Mesendoderm (in vitro differentiated cells): ENCODE measurements at regions not wholly inside any gene's neighbourhood (a gene's known extent, or its start where the extent isn't known, plus 50 kb on each side); places are given as distances from the start of the nearest gene placed in this dataset.
"Not testable (repeated sequence)": the region's sequence is repeated elsewhere in the genome, so short reads cannot be mapped to it uniquely, and the experiment has no call there.

ENCODE experiments used
- DNase-seq: peaks from one replicate; pipeline ENCODE4 v3.0.0; 2013
- H2AK5ac ChIP-seq: 2 replicates; pipeline ENCODE4 v1.6.1; 2013; ENCODE audit warnings: low read length, inconsistent platforms
- H2BK120ac ChIP-seq: 2 replicates; pipeline ENCODE4 v1.6.1; 2013; ENCODE audit warnings: low read depth, mild to moderate bottlenecking, low read length, moderate library complexity, mixed read lengths
- H2BK15ac ChIP-seq: replicated peaks from 2 replicates; pipeline ENCODE4 v1.6.1; 2013; ENCODE audit warnings: low read depth, mild to moderate bottlenecking, moderate library complexity
- H2BK5ac ChIP-seq: 2 replicates; pipeline ENCODE4 v1.6.1; 2013; ENCODE audit warnings: low read length, inconsistent platforms
- H3K18ac ChIP-seq: 2 replicates; pipeline ENCODE4 v1.6.1; 2013; ENCODE audit warnings: mild to moderate bottlenecking, low read length, mixed read lengths
- H3K23ac ChIP-seq: one replicate; pipeline ENCODE4 v1.6.1; 2013; ENCODE audit warnings: low read length
- H3K27ac ChIP-seq: 2 replicates; pipeline ENCODE4 v1.5.1; 2013; ENCODE audit warnings: low read depth, mild to moderate bottlenecking, inconsistent platforms, low read length, moderate library complexity
- H3K27me3 ChIP-seq: 2 replicates; pipeline ENCODE4 v1.6.1; 2013; ENCODE audit warnings: low read length, control low read depth, mild to moderate bottlenecking, inconsistent platforms; ENCODE audit not compliant: insufficient read depth, poor library complexity
- H3K36me3 ChIP-seq: 2 replicates; pipeline ENCODE4 v1.6.1; 2013; ENCODE audit warnings: low read length, inconsistent platforms; ENCODE audit not compliant: control insufficient read depth, insufficient read depth
- H3K4ac ChIP-seq: one replicate; pipeline ENCODE4 v1.6.1; 2013; ENCODE audit warnings: low read depth, mild to moderate bottlenecking, low read length, moderate library complexity
- H3K4me1 ChIP-seq: 2 replicates; pipeline ENCODE4 v1.6.1; 2013; ENCODE audit warnings: low read depth, low read length, inconsistent platforms; ENCODE audit not compliant: control insufficient read depth
- H3K4me2 ChIP-seq: 2 replicates; pipeline ENCODE4 v1.6.1; 2013; ENCODE audit warnings: low read length
- H3K4me3 ChIP-seq: 2 replicates; pipeline ENCODE4 v1.5.1; 2013; ENCODE audit warnings: mild to moderate bottlenecking, low read length
- H3K56ac ChIP-seq: one replicate; pipeline ENCODE4 v1.6.1; 2013; ENCODE audit warnings: low read length
- H3K79me1 ChIP-seq: 2 replicates; pipeline ENCODE4 v1.6.1; 2013; ENCODE audit warnings: low read length, inconsistent platforms
- H3K79me2 ChIP-seq: 2 replicates; pipeline ENCODE4 v1.6.1; 2013; ENCODE audit warnings: mild to moderate bottlenecking, low read length; ENCODE audit not compliant: control insufficient read depth, insufficient read depth
- H3K9ac ChIP-seq: 2 replicates; pipeline ENCODE4 v1.6.1; 2013; ENCODE audit warnings: low read length, inconsistent platforms
- H4K5ac ChIP-seq: one replicate; pipeline ENCODE4 v1.6.1; 2013; ENCODE audit warnings: low read length
- H4K8ac ChIP-seq: one replicate; pipeline ENCODE4 v1.6.1; 2013; ENCODE audit warnings: low read depth, mild to moderate bottlenecking, control low read depth, low read length, moderate library complexity
- WGBS: extraction: QIAGEN DNeasy Blood & Tissue Kit; methylation state at CpG from one replicate; pipeline ENCODE4 v1.1.7; 2013; ENCODE audit warnings: low lambda C conversion rate, missing lambda C conversion rate; ENCODE audit not compliant: insufficient coverage; ENCODE audit errors: extremely low coverage; 5-methylcytosine and 5-hydroxymethylcytosine counted together

DNA sequence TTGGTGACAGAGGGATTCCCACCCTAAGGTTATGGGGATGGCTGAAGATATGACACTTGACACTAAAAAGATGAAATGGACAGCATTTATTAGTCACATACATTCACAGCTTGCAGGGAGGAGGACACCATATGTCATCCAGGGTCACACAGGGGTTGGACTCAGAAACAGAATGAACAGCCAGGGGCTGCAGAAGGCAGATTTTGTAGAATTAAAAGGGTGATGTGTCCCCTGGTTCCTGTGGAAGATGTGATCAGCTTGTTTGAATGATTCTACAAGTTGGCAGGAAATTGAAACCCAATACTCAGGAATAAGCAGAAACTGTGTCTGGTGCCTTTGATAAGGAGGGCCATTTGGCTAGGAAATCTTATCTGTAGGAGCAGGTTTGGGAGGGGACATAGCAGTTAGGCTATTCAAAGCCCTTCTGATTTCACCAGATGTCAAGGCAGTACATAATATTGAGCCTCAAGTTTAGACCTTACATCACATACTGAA, 102.3 kb upstream of the GRIN3A start:
- Histone ChIP-seq H3K79me2 (no peaks in the 10 kb centered on the region), H4K8ac (no peak overlapping the region), H2AK5ac (no peak overlapping the region), H3K56ac (no peak overlapping the region), H3K9ac (no peak overlapping the region), H2BK15ac (no peak overlapping the region), H3K4ac (no peak overlapping the region), H2BK120ac (no peak overlapping the region), H3K4me1 (no peaks in the 10 kb centered on the region), H3K36me3 (no peaks in the 10 kb centered on the region), H3K27me3 (no peaks in the 10 kb centered on the region), H3K18ac (no peak overlapping the region), H3K4me3 (no peak overlapping the region), H3K79me1 (no peaks in the 10 kb centered on the region), H3K23ac (no peak overlapping the region), H2BK5ac (no peak overlapping the region), H4K5ac (no peak overlapping the region), H3K4me2 (no peak overlapping the region), H3K27ac (no peak overlapping the region)
- peak; percentile 57 for DNase-seq

DNA sequence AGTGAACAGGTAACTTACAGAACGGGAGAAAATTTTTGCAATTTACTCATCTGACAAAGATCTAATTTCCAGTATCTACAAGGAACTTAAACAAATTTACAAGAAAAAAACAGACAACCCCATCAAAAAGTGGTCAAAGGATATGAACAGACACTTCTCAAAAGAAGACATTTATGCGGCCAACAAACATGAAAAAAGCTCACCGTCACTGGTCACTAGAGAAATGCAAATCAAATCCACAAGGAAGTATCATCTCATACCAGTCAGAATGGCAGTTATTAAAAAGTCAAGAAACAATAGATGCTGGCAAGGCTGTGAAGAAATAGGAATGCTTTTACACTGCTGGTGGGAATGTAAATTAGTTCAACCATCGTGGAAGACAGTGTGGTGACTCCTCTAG, 100.5 kb upstream of the GRIN3A start:
- not testable (repeated sequence) for H4K8ac ChIP-seq, H2BK15ac ChIP-seq, H2BK120ac ChIP-seq, H2AK5ac ChIP-seq, DNase-seq, H3K79me1 ChIP-seq, H3K56ac ChIP-seq, H3K27ac ChIP-seq, H3K23ac ChIP-seq, H3K27me3 ChIP-seq, H3K4ac ChIP-seq, H3K79me2 ChIP-seq, H3K4me2 ChIP-seq, H3K18ac ChIP-seq, H2BK5ac ChIP-seq, H3K4me1 ChIP-seq, H3K36me3 ChIP-seq, H3K9ac ChIP-seq, H4K5ac ChIP-seq, H3K4me3 ChIP-seq
- no CpG with 5 or more reads among the region's 4 CpGs for WGBS

DNA sequence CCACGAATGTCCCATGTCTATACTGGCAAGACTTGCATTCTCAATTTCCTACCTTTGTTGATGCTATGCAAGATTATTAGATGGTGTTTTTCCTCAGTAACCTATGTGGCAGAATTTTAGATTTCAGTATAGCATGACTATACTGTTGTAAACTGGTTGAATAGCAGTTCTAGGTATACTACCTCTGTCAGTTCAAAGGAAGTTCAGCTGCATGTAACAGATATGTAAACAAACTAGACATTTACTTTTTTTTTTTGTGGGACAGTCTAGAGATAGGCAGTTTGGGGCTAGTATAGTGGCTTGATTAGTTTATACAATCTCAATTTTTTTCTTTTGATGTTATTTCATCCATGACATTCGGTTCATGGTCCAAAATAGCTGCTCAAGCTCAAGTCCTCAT, 97.6 kb upstream of the GRIN3A start:
- H3K9ac ChIP-seq = no peak overlapping the region
- no peak for DNase-seq
- no peak overlapping the region for H4K5ac ChIP-seq
- H2BK120ac ChIP-seq = no peak overlapping the region
- H3K27ac ChIP-seq = no peak overlapping the region
- no peaks in the 10 kb centered on the region for H3K79me2 ChIP-seq
- no peak overlapping the region for H3K23ac ChIP-seq
- no peak overlapping the region for H3K56ac ChIP-seq
- H3K79me1 ChIP-seq = no peaks in the 10 kb centered on the region
- H3K18ac ChIP-seq = no peak overlapping the region
- no peak overlapping the region for H3K4me3 ChIP-seq
- H4K8ac ChIP-seq = no peak overlapping the region
- H2AK5ac ChIP-seq = no peak overlapping the region
- H3K4ac ChIP-seq = no peak overlapping the region
- no peaks in the 10 kb centered on the region for H3K27me3 ChIP-seq
- H3K4me1 ChIP-seq = no peaks in the 10 kb centered on the region
- H2BK15ac ChIP-seq = no peak overlapping the region
- H2BK5ac ChIP-seq = no peak overlapping the region
- no peak overlapping the region for H3K4me2 ChIP-seq
- no peaks in the 10 kb centered on the region for H3K36me3 ChIP-seq
- no CpG with 5 or more reads among the region's 2 CpGs for WGBS

DNA sequence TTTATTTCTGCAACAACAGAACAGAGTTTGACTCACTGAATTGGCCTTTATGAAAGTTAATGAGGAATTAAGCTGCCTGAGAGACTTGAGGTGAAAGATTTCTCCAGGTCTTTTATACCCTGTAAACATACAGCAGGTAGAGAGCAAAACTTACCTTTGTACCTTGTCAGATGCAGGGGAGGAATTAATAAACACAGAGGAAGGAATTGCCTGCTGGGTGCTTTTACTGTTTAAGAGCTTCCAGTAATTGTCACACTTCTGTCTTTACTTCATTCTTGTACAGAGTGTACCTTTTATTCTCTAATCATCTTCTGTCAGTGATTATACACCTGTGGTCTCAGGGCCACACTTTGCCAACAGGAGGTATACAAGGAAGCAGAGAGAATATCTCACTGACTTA, 94.0 kb upstream of the GRIN3A start:
- Histone ChIP-seq H3K4me2 (no peak overlapping the region), H2BK120ac (no peak overlapping the region), H3K27ac (no peak overlapping the region), H4K8ac (no peak overlapping the region), H3K56ac (no peak overlapping the region), H3K79me1 (no peaks in the 10 kb centered on the region), H2AK5ac (no peak overlapping the region), H3K4me1 (no peaks in the 10 kb centered on the region), H3K79me2 (no peaks in the 10 kb centered on the region), H3K9ac (no peak overlapping the region), H2BK5ac (no peak overlapping the region), H3K4me3 (no peak overlapping the region), H3K36me3 (no peaks in the 10 kb centered on the region), H2BK15ac (no peak overlapping the region), H3K23ac (no peak overlapping the region), H3K27me3 (no peaks in the 10 kb centered on the region), H4K5ac (no peak overlapping the region), H3K18ac (no peak overlapping the region), H3K4ac (no peak overlapping the region)
- DNase-seq = no peak

DNA sequence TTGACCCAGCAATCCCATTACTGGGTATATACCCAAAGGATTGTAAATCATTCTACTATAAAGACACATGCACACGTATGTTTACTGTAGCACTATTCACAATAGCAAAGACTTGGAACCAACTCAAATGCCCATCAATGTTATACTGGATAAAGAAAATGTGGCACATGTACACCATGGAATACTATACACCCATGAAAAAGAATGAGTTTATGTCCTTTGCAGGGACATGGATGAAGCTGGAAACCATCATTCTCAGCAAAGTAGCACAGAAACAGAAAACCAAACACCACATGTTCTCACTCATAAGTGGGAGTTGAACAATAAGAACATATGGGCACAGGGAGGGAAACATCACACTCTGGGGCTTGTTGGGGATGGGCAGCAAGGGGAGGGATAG, 83.0 kb upstream of the GRIN3A start:
- no CpG with 5 or more reads among the region's 1 CpG for WGBS

DNA sequence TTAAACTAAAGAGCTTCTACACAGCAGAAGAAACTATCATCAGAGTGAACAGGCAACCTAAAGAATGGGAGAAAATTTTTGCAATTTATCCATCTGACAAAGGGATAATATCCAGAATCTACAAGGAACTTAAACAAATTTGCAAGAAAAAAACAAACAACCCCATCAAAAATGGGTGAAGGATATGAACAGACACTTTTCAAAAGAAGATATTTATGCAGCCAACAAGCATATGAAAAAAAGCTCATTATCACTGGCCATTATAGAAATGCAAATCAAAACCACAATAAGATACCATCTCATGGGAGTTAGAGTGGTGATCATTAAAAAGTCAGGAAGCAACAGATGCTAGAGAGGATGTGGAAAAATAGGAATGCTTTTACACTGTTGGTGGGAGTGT, 82.5 kb upstream of the GRIN3A start:
- H3K27ac ChIP-seq, H3K9ac ChIP-seq, H3K56ac ChIP-seq, H2BK5ac ChIP-seq, H2AK5ac ChIP-seq, H2BK15ac ChIP-seq, H2BK120ac ChIP-seq, H3K18ac ChIP-seq, H3K79me2 ChIP-seq, H4K8ac ChIP-seq, H3K79me1 ChIP-seq, H3K4me3 ChIP-seq, H3K4ac ChIP-seq, H3K4me1 ChIP-seq, H4K5ac ChIP-seq, DNase-seq, H3K27me3 ChIP-seq, H3K23ac ChIP-seq, H3K36me3 ChIP-seq, H3K4me2 ChIP-seq: not testable (repeated sequence)

More for the DNA sequence above, 83.0 kb upstream of the GRIN3A start:
- not testable (repeated sequence) for H3K27me3 ChIP-seq, H3K9ac ChIP-seq, H3K18ac ChIP-seq, H3K79me1 ChIP-seq, H3K4me3 ChIP-seq, H3K27ac ChIP-seq, H3K23ac ChIP-seq, H3K4me2 ChIP-seq, H2BK5ac ChIP-seq, H2AK5ac ChIP-seq, H4K8ac ChIP-seq, H3K79me2 ChIP-seq, H3K4ac ChIP-seq, H3K36me3 ChIP-seq, H3K56ac ChIP-seq, DNase-seq, H4K5ac ChIP-seq, H2BK120ac ChIP-seq, H3K4me1 ChIP-seq, H2BK15ac ChIP-seq
